Breast epithelium (tissue), 3 donors: ENCODE measurements at regions not wholly inside any gene's neighbourhood (a gene's known extent, or its start where the extent isn't known, plus 50 kb on each side); places are given as distances from the start of the nearest gene placed in this dataset.

Experiments used
- POLR2A ChIP-seq: fragments of 450-650 bp; IDR thresholded peaks from one replicate; pipeline ENCODE4 v1.6.1; 2016; ENCODE audit warnings: antibody characterized with exemption, mild to moderate bottlenecking, moderate library complexity
- POLR2AphosphoS5 ChIP-seq, 3 donors: sonication (generic); formaldehyde crosslinking; IDR thresholded peaks; one replicate each; pipeline ENCODE4 v1.6.1; 2017; ENCODE audit warnings: antibody characterized with exemption in 3 of 3
- TF ChIP-seq, protein P1 (sequence below), 3 donors: fragments of 450-650 bp; IDR thresholded peaks; one replicate each; pipeline ENCODE4 v1.5.1; 2016 to 2017; ENCODE audit warnings: antibody characterized with exemption in 3 of 3, mild to moderate bottlenecking in 3 of 3, moderate library complexity in 3 of 3

DNA sequence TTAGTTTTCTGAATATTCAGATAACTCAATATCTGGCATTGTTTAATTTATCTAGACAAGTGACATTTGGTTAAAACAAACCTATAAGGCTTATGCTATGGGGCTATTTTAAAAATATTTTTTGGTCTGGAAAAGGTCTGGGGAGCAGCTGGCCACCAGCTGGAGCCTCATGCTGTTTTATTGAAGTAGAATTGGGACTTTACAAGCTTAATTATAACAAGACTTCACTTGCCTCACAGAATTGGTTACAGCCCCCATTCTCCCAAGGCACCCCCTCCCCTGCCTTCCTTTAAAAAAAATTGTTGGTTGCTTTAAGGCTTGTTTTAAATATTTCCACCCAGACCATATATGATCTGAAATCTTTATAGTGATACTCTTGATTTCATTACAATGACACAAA lies 453.9 kb downstream of the ADAMTS20 start:
- no peak for TF ChIP-seq POLR2A
- TF ChIP-seq, protein P1, sequence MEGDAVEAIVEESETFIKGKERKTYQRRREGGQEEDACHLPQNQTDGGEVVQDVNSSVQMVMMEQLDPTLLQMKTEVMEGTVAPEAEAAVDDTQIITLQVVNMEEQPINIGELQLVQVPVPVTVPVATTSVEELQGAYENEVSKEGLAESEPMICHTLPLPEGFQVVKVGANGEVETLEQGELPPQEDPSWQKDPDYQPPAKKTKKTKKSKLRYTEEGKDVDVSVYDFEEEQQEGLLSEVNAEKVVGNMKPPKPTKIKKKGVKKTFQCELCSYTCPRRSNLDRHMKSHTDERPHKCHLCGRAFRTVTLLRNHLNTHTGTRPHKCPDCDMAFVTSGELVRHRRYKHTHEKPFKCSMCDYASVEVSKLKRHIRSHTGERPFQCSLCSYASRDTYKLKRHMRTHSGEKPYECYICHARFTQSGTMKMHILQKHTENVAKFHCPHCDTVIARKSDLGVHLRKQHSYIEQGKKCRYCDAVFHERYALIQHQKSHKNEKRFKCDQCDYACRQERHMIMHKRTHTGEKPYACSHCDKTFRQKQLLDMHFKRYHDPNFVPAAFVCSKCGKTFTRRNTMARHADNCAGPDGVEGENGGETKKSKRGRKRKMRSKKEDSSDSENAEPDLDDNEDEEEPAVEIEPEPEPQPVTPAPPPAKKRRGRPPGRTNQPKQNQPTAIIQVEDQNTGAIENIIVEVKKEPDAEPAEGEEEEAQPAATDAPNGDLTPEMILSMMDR (IDR thresholded peaks at IDR 0.05) = no peak
- no peak for TF ChIP-seq POLR2AphosphoS5 (IDR thresholded peaks at IDR 0.05)
